ENCODE measurements at regions not wholly inside any gene's neighbourhood (a gene's known extent, or its start where the extent isn't known, plus 50 kb on each side); places are given as distances from the start of the nearest gene placed in this dataset.
"Not testable (repeated sequence)": the region's sequence is repeated elsewhere in the genome, so short reads cannot be mapped to it uniquely, and the experiment has no call there.

GRCh38 chr21:6044695-6045094 is 4476.7 kb upstream of the TPTE start:
- TF ChIP-seq EZH2 (IDR thresholded peaks at IDR 0.05; ENCODE audit: low read depth, unreplicated experiment); EZH2phosphoT487 (IDR thresholded peaks at IDR 0.05; ENCODE audit: unreplicated experiment); CTCF (conservative IDR thresholded peaks at IDR 0.05; ENCODE audit: low read depth in 2 of 2); REST (IDR thresholded peaks at IDR 0.05; ENCODE audit: unreplicated experiment): not testable (repeated sequence)
